ENCODE measurements at regions not wholly inside any gene's neighbourhood (a gene's known extent, or its start where the extent isn't known, plus 50 kb on each side); places are given as distances from the start of the nearest gene placed in this dataset.
A peak's percentile ranks its signal among the peaks of the same experiment; 100 is the strongest.
"Not testable (repeated sequence)": the region's sequence is repeated elsewhere in the genome, so short reads cannot be mapped to it uniquely, and the experiment has no call there.

GRCh38 chr10:4643471-4643870, 182.5 kb upstream of the AKR1E2 start:
- no peak for DNase-seq (ENCODE audit: low spot score)
- no peak for ATAC-seq

GRCh38 chr10:4639960-4640359, 186.0 kb upstream of the AKR1E2 start:
- DNase-seq (ENCODE audit: low spot score) = no peak
- peak; percentile 78 for ATAC-seq

- no peak for ATAC-seq
- no peak for DNase-seq (ENCODE audit: low spot score)
Observed at GRCh38 chr10:4638099-4638498, 187.9 kb upstream of the AKR1E2 start.

- ATAC-seq = no peak
Observed at GRCh38 chr10:4637657-4638056, 188.3 kb upstream of the AKR1E2 start.

GRCh38 chr10:4635883-4636282, 190.1 kb upstream of the AKR1E2 start:
- DNase-seq (ENCODE audit: low spot score) = no peak

More at GRCh38 chr10:4637657-4638056, 188.3 kb upstream of the AKR1E2 start:
- DNase-seq (ENCODE audit: low spot score) = no peak

GRCh38 chr10:4635388-4635787, 190.6 kb upstream of the AKR1E2 start:
- no peak for DNase-seq (ENCODE audit: low spot score)

More at GRCh38 chr10:4635883-4636282, 190.1 kb upstream of the AKR1E2 start:
- ATAC-seq = no peak

GRCh38 chr10:4633776-4634175, 192.2 kb upstream of the AKR1E2 start:
- DNase-seq (ENCODE audit: low spot score) (no peak), ATAC-seq (no peak)

More at GRCh38 chr10:4635388-4635787, 190.6 kb upstream of the AKR1E2 start:
- ATAC-seq = no peak

- DNase-seq (ENCODE audit: low spot score) (no peak), ATAC-seq (no peak)
Observed at GRCh38 chr10:4633186-4633585, 192.8 kb upstream of the AKR1E2 start.

GRCh38 chr10:4632757-4633156, 193.2 kb upstream of the AKR1E2 start:
- DNase-seq (ENCODE audit: low spot score) = no peak
- ATAC-seq = no peak

GRCh38 chr10:4626919-4627318, 199.1 kb upstream of the AKR1E2 start:
- DNase-seq (ENCODE audit: low spot score) = no peak
- no peak for ATAC-seq

GRCh38 chr10:4623757-4624420, 202.1 kb upstream of the AKR1E2 start:
- no peak for ATAC-seq
- no peak for DNase-seq (ENCODE audit: low spot score)

GRCh38 chr10:4623200-4623599, 202.8 kb upstream of the AKR1E2 start:
- no peak for DNase-seq (ENCODE audit: low spot score)
- ATAC-seq = no peak

- DNase-seq (ENCODE audit: low spot score) (no peak), ATAC-seq (no peak)
Observed at GRCh38 chr10:4622384-4622783, 203.6 kb upstream of the AKR1E2 start.

GRCh38 chr10:4617589-4617988, 208.4 kb upstream of the AKR1E2 start:
- DNase-seq (ENCODE audit: low spot score) (no peak), ATAC-seq (no peak)

- DNase-seq (ENCODE audit: low spot score) = no peak
- no peak for ATAC-seq
Observed at GRCh38 chr10:4615042-4615441, 211.0 kb upstream of the AKR1E2 start.

- no peak for DNase-seq (ENCODE audit: low spot score)
- ATAC-seq = no peak
Observed at GRCh38 chr10:4609251-4609650, 216.8 kb upstream of the AKR1E2 start.

- ATAC-seq (no peak), DNase-seq (ENCODE audit: low spot score) (no peak)
Observed at GRCh38 chr10:4607681-4608080, 218.3 kb upstream of the AKR1E2 start.

- DNase-seq (ENCODE audit: low spot score) = no peak
- ATAC-seq = no peak
Observed at GRCh38 chr10:4606856-4607636, 219.0 kb upstream of the AKR1E2 start.

- DNase-seq (ENCODE audit: low spot score) = no peak
Observed at GRCh38 chr10:4602764-4603491, 223.1 kb upstream of the AKR1E2 start.

GRCh38 chr10:4599471-4599870, 226.5 kb upstream of the AKR1E2 start:
- ATAC-seq (no peak), DNase-seq (ENCODE audit: low spot score) (no peak)

More at GRCh38 chr10:4602764-4603491, 223.1 kb upstream of the AKR1E2 start:
- ATAC-seq = no peak

- ATAC-seq; DNase-seq (ENCODE audit: low spot score): not testable (repeated sequence)
Observed at GRCh38 chr10:4597898-4598297, 228.1 kb upstream of the AKR1E2 start.

GRCh38 chr10:4596951-4597350, 229.1 kb upstream of the AKR1E2 start:
- DNase-seq (ENCODE audit: low spot score) (no peak), ATAC-seq (no peak)
